GM23338 (cell line): ENCODE measurements at regions not wholly inside any gene's neighbourhood (a gene's known extent, or its start where the extent isn't known, plus 50 kb on each side); places are given as distances from the start of the nearest gene placed in this dataset.

Source experiments
- ATAC-seq: fragments of 200-7000 bp; cut with Tn5 transposase; 3 replicates; pipeline ENCODE4 v1.9.1; 2020
- DNase-seq: peaks from one replicate; pipeline ENCODE4 v3.0.0-alpha.2; 2015; ENCODE audit warnings: low spot score
- H2AFZ ChIP-seq: fragments of 200-600 bp; sonication (generic); 2 replicates; pipeline ENCODE4 v1.8.0; 2016; ENCODE audit warnings: antibody characterized with exemption, mild to moderate bottlenecking, moderate library complexity
- H3F3A ChIP-seq: fragments of 200-600 bp; sonication (generic); replicated peaks from 2 replicates; pipeline ENCODE4 v1.8.0; 2017; ENCODE audit warnings: antibody characterized with exemption, mixed run types, low read depth
- H3K27ac ChIP-seq: fragments of 200-600 bp; sonication (generic); 2 replicates; pipeline ENCODE4 v1.6.1; 2016; ENCODE audit warnings: low read depth
- H3K27me3 ChIP-seq: fragments of 200-600 bp; sonication (generic); 2 replicates; pipeline ENCODE4 v1.8.0; 2016; ENCODE audit warnings: mild to moderate bottlenecking, mixed run types, moderate library complexity; ENCODE audit not compliant: insufficient read depth
- H3K36me3 ChIP-seq: fragments of 200-600 bp; sonication (generic); 2 replicates; pipeline ENCODE4 v1.8.0; 2016; ENCODE audit warnings: mild to moderate bottlenecking; ENCODE audit not compliant: insufficient read depth
- H3K4me1 ChIP-seq: fragments of 200-600 bp; sonication (generic); 2 replicates; pipeline ENCODE4 v1.8.0; 2016; ENCODE audit warnings: mild to moderate bottlenecking, moderate library complexity; ENCODE audit not compliant: insufficient read depth
- H3K4me2 ChIP-seq: fragments of 200-600 bp; sonication (generic); 2 replicates; pipeline ENCODE4 v1.7.1; 2017; ENCODE audit warnings: mixed run types
- H3K4me3 ChIP-seq: fragments of 200-600 bp; sonication (generic); 2 replicates; pipeline ENCODE4 v1.6.1; 2016; ENCODE audit warnings: mixed run types
- H3K79me2 ChIP-seq: fragments of 200-600 bp; sonication (generic); replicated peaks from 2 replicates; pipeline ENCODE4 v1.8.0; 2017; ENCODE audit warnings: mild to moderate bottlenecking; ENCODE audit not compliant: insufficient read depth
- H3K9me2 ChIP-seq: fragments of 200-600 bp; sonication (generic); 2 replicates; pipeline ENCODE4 v1.8.0; 2017; ENCODE audit not compliant: insufficient read depth
- H4K20me1 ChIP-seq: fragments of 200-600 bp; sonication (generic); replicated peaks from 2 replicates; pipeline ENCODE4 v1.8.0; 2017; ENCODE audit warnings: mild to moderate bottlenecking; ENCODE audit not compliant: insufficient read depth
- H3K27ac Mint-ChIP-seq: 2 replicates; pipeline ENCODE4 v1.8.0; 2020; ENCODE audit warnings: inconsistent platforms, mild to moderate bottlenecking, moderate library complexity, mixed read lengths
- H3K27me3 Mint-ChIP-seq: 3 replicates; pipeline ENCODE4 v1.8.0; 2022; ENCODE audit warnings: low read depth, mild to moderate bottlenecking, moderate library complexity, mixed read lengths, inconsistent platforms; ENCODE audit not compliant: insufficient read depth, poor library complexity
- H3K36me3 Mint-ChIP-seq: 3 replicates; pipeline ENCODE4 v1.8.0; 2021; ENCODE audit warnings: low read depth, mild to moderate bottlenecking, inconsistent platforms, moderate library complexity, mixed read lengths
- H3K4me1 Mint-ChIP-seq: 3 replicates; pipeline ENCODE4 v1.8.0; 2020; ENCODE audit warnings: mild to moderate bottlenecking, inconsistent platforms, mixed read lengths
- H3K4me3 Mint-ChIP-seq: 3 replicates; pipeline ENCODE4 v1.8.0; 2021; ENCODE audit warnings: moderate library complexity, mild to moderate bottlenecking, inconsistent platforms, mixed read lengths
- H3K9me3 Mint-ChIP-seq: 3 replicates; pipeline ENCODE4 v1.8.0; 2020; ENCODE audit warnings: moderate library complexity, mild to moderate bottlenecking, inconsistent platforms, mixed read lengths
- CREB1 ChIP-seq: fragments of 250-450 bp; sonication (Bioruptor Pico); IDR thresholded peaks from 2 replicates; pipeline ENCODE4 v1.5.0; 2020; ENCODE audit warnings: low read depth, mild to moderate bottlenecking, moderate library complexity
- CTCF ChIP-seq, 2 experiments: fragments of 200-600 bp in 1 of 2; sonication (generic) in 1 of 2; conservative IDR thresholded peaks; 2 replicates each; pipeline versions ENCODE4 v1.5.1 to v1.6.1; 2016 to 2017; ENCODE audit warnings: antibody characterized with exemption in 2 of 2, low read depth in 2 of 2, mild to moderate bottlenecking in 2 of 2, moderate library complexity in 1 of 2
- ETS1 ChIP-seq: IDR thresholded peaks from 2 replicates; pipeline ENCODE4 v1.6.1; 2016; ENCODE audit warnings: antibody characterized with exemption
- EZH2 ChIP-seq: fragments of 200-600 bp; sonication (generic); IDR thresholded peaks from one replicate; pipeline ENCODE4 v1.8.0; 2017; ENCODE audit warnings: antibody characterized with exemption, mild to moderate bottlenecking, low read depth; ENCODE audit not compliant: unreplicated experiment
- EZH2phosphoT487 ChIP-seq: fragments of 200-600 bp; sonication (generic); IDR thresholded peaks from one replicate; pipeline ENCODE4 v1.8.1; 2018; ENCODE audit warnings: antibody characterized with exemption; ENCODE audit not compliant: unreplicated experiment
- JUNB ChIP-seq: IDR thresholded peaks from one replicate; pipeline ENCODE4 v1.6.1; 2016; ENCODE audit warnings: antibody characterized with exemption; ENCODE audit not compliant: unreplicated experiment
- NANOG ChIP-seq: IDR thresholded peaks from 2 replicates; pipeline ENCODE4 v1.6.1; 2016; ENCODE audit warnings: antibody characterized with exemption, borderline replicate concordance
- POLR2AphosphoS5 ChIP-seq: IDR thresholded peaks from 2 replicates; pipeline ENCODE4 v1.6.1; 2016; ENCODE audit warnings: antibody characterized with exemption, low read depth
- REST ChIP-seq: IDR thresholded peaks from one replicate; pipeline ENCODE4 v1.6.1; 2018; ENCODE audit warnings: antibody characterized with exemption; ENCODE audit not compliant: unreplicated experiment
- STAT1 ChIP-seq: IDR thresholded peaks from one replicate; pipeline ENCODE4 v1.6.1; 2016; ENCODE audit warnings: antibody characterized with exemption; ENCODE audit not compliant: unreplicated experiment
- ZNF114 ChIP-seq: fragments of 250-450 bp; sonication (Bioruptor Pico); IDR thresholded peaks from 2 replicates; pipeline ENCODE4 v1.5.0; 2020; ENCODE audit warnings: mild to moderate bottlenecking, moderate library complexity
- ZNF331 ChIP-seq: fragments of 250-450 bp; sonication (Bioruptor Pico); IDR thresholded peaks from 2 replicates; pipeline ENCODE4 v1.5.0; 2020; ENCODE audit warnings: low read depth, mild to moderate bottlenecking, moderate library complexity
- ZNF462 ChIP-seq: fragments of 250-450 bp; sonication (Bioruptor Pico); IDR thresholded peaks from 2 replicates; pipeline ENCODE4 v1.5.0; 2020; ENCODE audit warnings: mild to moderate bottlenecking, moderate library complexity

- no peaks in the 10 kb centered on the region for H3K4me1 ChIP-seq
- H4K20me1 ChIP-seq: no peaks in the 10 kb centered on the region
- no peaks in the 10 kb centered on the region for H3K36me3 Mint-ChIP-seq
- H3K4me3 Mint-ChIP-seq: no peak overlapping the region
- H3K4me2 ChIP-seq: no peak overlapping the region
- TF ChIP-seq CTCF (conservative IDR thresholded peaks at IDR 0.05; ENCODE audit: low read depth in 2 of 2) (no peak), ZNF114 (CRISPR knock-in tag) (no peak), EZH2 (no peak), POLR2AphosphoS5 (no peak), REST (no peak), JUNB (no peak), NANOG (no peak), CREB1 (no peak), ZNF331 (CRISPR knock-in tag) (no peak), ZNF462 (CRISPR knock-in tag) (no peak), ETS1 (no peak), STAT1 (no peak), EZH2phosphoT487 (no peak)
- H3K4me1 Mint-ChIP-seq: no peaks in the 10 kb centered on the region
- H3K4me3 ChIP-seq: no peak overlapping the region
- no peak overlapping the region for H3K27ac Mint-ChIP-seq
- H3K27me3 Mint-ChIP-seq: no peaks in the 10 kb centered on the region
- H2AFZ ChIP-seq: no peak overlapping the region
- H3F3A ChIP-seq: no peaks in the 10 kb centered on the region
- no peaks in the 10 kb centered on the region for H3K36me3 ChIP-seq
- ATAC-seq (no peak), DNase-seq (no peak)
- H3K79me2 ChIP-seq: no peaks in the 10 kb centered on the region
- no peaks in the 10 kb centered on the region for H3K27me3 ChIP-seq
- H3K9me3 Mint-ChIP-seq: no peaks in the 10 kb centered on the region
- H3K9me2 ChIP-seq: 0 out of 2 replicates have a peak, but pooled peaks cover 2% of the 10 kb centered on the region
- H3K27ac ChIP-seq: no peak overlapping the region
Measured at GRCh38 chr15:93649691-93650235, 560.8 kb upstream of the RGMA start.
